ENCODE measurements at regions not wholly inside any gene's neighbourhood (a gene's known extent, or its start where the extent isn't known, plus 50 kb on each side); places are given as distances from the start of the nearest gene placed in this dataset.

- no peak for DNase-seq (ENCODE audit: low read depth)
These were observed 98.3 kb downstream of the HMX1 start for GRCh38 chr4:8773124-8773931.

- no peak for DNase-seq (ENCODE audit: low read depth)
These were observed 99.0 kb downstream of the HMX1 start for GRCh38 chr4:8772499-8773123.

- no peak for DNase-seq (ENCODE audit: low read depth)
These were observed 100.0 kb downstream of the HMX1 start for GRCh38 chr4:8771666-8772065.

GRCh38 chr4:8771258-8771590 lies 100.4 kb downstream of the HMX1 start:
- DNase-seq (ENCODE audit: low read depth) = no peak

GRCh38 chr4:8770518-8771257 lies 101.0 kb downstream of the HMX1 start:
- DNase-seq (ENCODE audit: low read depth) = no peak

- DNase-seq (ENCODE audit: low read depth) = no peak
These were observed 101.8 kb downstream of the HMX1 start for GRCh38 chr4:8769645-8770517.

- DNase-seq (ENCODE audit: low read depth) = no peak
These were observed 103.2 kb downstream of the HMX1 start for GRCh38 chr4:8768357-8768999.

GRCh38 chr4:8766610-8767009 lies 105.0 kb downstream of the HMX1 start:
- DNase-seq (ENCODE audit: low read depth) = no peak

- DNase-seq (ENCODE audit: low read depth) = no peak
These were observed 105.7 kb downstream of the HMX1 start for GRCh38 chr4:8765631-8766590.

GRCh38 chr4:8765084-8765483 lies 106.6 kb downstream of the HMX1 start:
- no peak for DNase-seq (ENCODE audit: low read depth)

- DNase-seq (ENCODE audit: low read depth) = no peak
These were observed 107.4 kb downstream of the HMX1 start for GRCh38 chr4:8763966-8764901.

GRCh38 chr4:8762951-8763735 lies 108.5 kb downstream of the HMX1 start:
- no peak for DNase-seq (ENCODE audit: low read depth)

GRCh38 chr4:8762356-8762755 lies 109.3 kb downstream of the HMX1 start:
- no peak for DNase-seq (ENCODE audit: low read depth)

- DNase-seq (ENCODE audit: low read depth) = no peak
These were observed 109.8 kb downstream of the HMX1 start for GRCh38 chr4:8761824-8762205.

- no peak for DNase-seq (ENCODE audit: low read depth)
These were observed 110.3 kb downstream of the HMX1 start for GRCh38 chr4:8761167-8761823.

- no peak for DNase-seq (ENCODE audit: low read depth)
These were observed 111.1 kb downstream of the HMX1 start for GRCh38 chr4:8760561-8760960.

- DNase-seq (ENCODE audit: low read depth) = no peak
These were observed 111.7 kb downstream of the HMX1 start for GRCh38 chr4:8759987-8760386.

- DNase-seq (ENCODE audit: low read depth) = no peak
These were observed 114.8 kb downstream of the HMX1 start for GRCh38 chr4:8756816-8757215.
